ENCODE measurements at regions not wholly inside any gene's neighbourhood (a gene's known extent, or its start where the extent isn't known, plus 50 kb on each side); places are given as distances from the start of the nearest gene placed in this dataset.

- no peak overlapping the region for H3K4me3 ChIP-seq (ENCODE audit: low read depth, low read length)
Observed at GRCh38 chr17:13134076-13134475, 116.2 kb upstream of the ELAC2 start.

DNA sequence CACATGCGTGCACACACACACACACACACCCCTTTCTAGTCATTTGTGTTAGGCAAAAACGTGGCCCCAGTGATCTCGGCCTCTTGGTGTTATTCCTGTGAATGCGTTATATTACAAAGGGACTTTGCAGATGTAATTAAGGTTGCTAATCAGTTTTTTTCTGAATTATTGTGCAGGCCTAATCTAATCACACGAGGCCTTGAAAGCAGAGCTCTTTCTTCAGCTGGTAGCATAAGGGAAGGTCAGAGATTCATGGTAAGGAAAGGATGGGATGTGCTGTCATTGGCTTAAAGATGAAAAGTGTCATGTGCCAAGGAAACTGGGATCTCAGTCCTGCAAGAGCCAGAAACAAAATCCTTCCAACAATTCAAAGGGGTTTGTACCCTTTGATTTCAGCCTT is 113.4 kb upstream of the ELAC2 start:
- Histone ChIP-seq H3K36me3 (ENCODE audit: control insufficient read depth, insufficient read depth, low read length) (no peaks in the 10 kb centered on the region), H3K27me3 (ENCODE audit: control insufficient read depth, insufficient read depth, low read length) (no peaks in the 10 kb centered on the region), H3K4me3 (ENCODE audit: low read depth, low read length) (no peak overlapping the region)
- TF ChIP-seq, protein P1, sequence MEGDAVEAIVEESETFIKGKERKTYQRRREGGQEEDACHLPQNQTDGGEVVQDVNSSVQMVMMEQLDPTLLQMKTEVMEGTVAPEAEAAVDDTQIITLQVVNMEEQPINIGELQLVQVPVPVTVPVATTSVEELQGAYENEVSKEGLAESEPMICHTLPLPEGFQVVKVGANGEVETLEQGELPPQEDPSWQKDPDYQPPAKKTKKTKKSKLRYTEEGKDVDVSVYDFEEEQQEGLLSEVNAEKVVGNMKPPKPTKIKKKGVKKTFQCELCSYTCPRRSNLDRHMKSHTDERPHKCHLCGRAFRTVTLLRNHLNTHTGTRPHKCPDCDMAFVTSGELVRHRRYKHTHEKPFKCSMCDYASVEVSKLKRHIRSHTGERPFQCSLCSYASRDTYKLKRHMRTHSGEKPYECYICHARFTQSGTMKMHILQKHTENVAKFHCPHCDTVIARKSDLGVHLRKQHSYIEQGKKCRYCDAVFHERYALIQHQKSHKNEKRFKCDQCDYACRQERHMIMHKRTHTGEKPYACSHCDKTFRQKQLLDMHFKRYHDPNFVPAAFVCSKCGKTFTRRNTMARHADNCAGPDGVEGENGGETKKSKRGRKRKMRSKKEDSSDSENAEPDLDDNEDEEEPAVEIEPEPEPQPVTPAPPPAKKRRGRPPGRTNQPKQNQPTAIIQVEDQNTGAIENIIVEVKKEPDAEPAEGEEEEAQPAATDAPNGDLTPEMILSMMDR (IDR thresholded peaks at IDR 0.05; ENCODE audit: insufficient read depth, low read length, severe bottlenecking), result no peak
- no peak for DNase-seq (ENCODE audit: low read depth)
- no peak for FAIRE-seq

More at GRCh38 chr17:13134076-13134475, 116.2 kb upstream of the ELAC2 start:
- FAIRE-seq (no peak), DNase-seq (ENCODE audit: low read depth) (no peak)
- H3K27me3 ChIP-seq (ENCODE audit: control insufficient read depth, insufficient read depth, low read length), result no peaks in the 10 kb centered on the region
- no peaks in the 10 kb centered on the region for H3K36me3 ChIP-seq (ENCODE audit: control insufficient read depth, insufficient read depth, low read length)
- TF ChIP-seq, protein P1 (IDR thresholded peaks at IDR 0.05; ENCODE audit: insufficient read depth, low read length, severe bottlenecking), result no peak

DNA sequence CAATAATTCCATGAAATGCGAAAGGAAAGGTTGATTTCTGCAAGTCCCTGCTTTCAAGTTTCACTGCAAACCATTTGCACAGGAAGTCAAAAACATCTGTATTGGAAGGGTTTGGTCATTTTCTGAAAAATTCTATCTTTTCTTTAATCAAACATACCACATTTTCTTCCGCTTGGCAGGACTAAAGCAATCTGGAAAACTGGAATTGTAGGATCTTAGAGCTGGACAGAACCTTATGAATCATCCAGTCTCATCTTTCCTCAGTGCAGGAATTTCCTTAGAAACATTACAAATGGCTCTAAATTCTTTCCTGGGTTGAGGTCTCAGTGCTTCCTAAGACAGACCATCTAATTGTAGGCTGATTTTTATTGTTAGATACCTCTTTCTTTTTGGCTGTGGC is 111.5 kb upstream of the ELAC2 start:
- no peak for FAIRE-seq

DNA sequence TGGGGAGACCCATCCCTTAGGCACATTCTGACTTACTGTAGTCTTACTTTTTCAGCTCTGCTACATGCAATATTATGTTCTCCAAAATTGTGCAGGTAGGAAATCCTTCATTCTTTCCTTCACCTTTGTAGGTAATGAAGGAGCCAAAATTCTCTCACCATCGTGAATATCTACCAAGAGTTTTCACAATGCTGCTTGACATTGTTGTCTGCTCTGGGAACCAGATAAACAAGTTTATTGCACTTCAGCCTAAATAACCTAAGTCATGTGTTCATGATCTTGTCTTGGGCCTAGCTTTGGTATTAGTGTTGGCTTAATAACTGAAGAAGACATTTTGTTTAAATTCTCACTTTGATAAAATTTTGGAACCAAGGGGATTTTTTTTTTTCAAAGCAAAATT is 110.8 kb upstream of the ELAC2 start:
- TF ChIP-seq, protein P1 (IDR thresholded peaks at IDR 0.05; ENCODE audit: insufficient read depth, low read length, severe bottlenecking), result no peak
- Histone ChIP-seq H3K36me3 (ENCODE audit: control insufficient read depth, insufficient read depth, low read length) (no peaks in the 10 kb centered on the region), H3K27me3 (ENCODE audit: control insufficient read depth, insufficient read depth, low read length) (no peaks in the 10 kb centered on the region), H3K4me3 (ENCODE audit: low read depth, low read length) (no peak overlapping the region)
- DNase-seq (ENCODE audit: low read depth) (no peak), FAIRE-seq (no peak)

More for the DNA sequence above, 111.5 kb upstream of the ELAC2 start:
- no peak for DNase-seq (ENCODE audit: low read depth)
- H3K27me3 ChIP-seq (ENCODE audit: control insufficient read depth, insufficient read depth, low read length), result no peaks in the 10 kb centered on the region
- no peak overlapping the region for H3K4me3 ChIP-seq (ENCODE audit: low read depth, low read length)
- no peaks in the 10 kb centered on the region for H3K36me3 ChIP-seq (ENCODE audit: control insufficient read depth, insufficient read depth, low read length)
- TF ChIP-seq, protein P1 (IDR thresholded peaks at IDR 0.05; ENCODE audit: insufficient read depth, low read length, severe bottlenecking), result no peak

GRCh38 chr17:13127921-13128602 is 110.2 kb upstream of the ELAC2 start:
- no peak for DNase-seq (ENCODE audit: low read depth)
- no peak for FAIRE-seq
- no peaks in the 10 kb centered on the region for H3K27me3 ChIP-seq (ENCODE audit: control insufficient read depth, insufficient read depth, low read length)

More at GRCh38 chr17:13127921-13128602, 110.2 kb upstream of the ELAC2 start:
- H3K36me3 ChIP-seq (ENCODE audit: control insufficient read depth, insufficient read depth, low read length), result no peaks in the 10 kb centered on the region
- no peak overlapping the region for H3K4me3 ChIP-seq (ENCODE audit: low read depth, low read length)
- TF ChIP-seq, protein P1 (IDR thresholded peaks at IDR 0.05; ENCODE audit: insufficient read depth, low read length, severe bottlenecking), result no peak
